Neuronal stem cell (in vitro differentiated cells): ENCODE measurements at regions not wholly inside any gene's neighbourhood (a gene's known extent, or its start where the extent isn't known, plus 50 kb on each side); places are given as distances from the start of the nearest gene placed in this dataset.

Source experiments
- DNase-seq: peaks from one replicate; pipeline ENCODE4 v3.0.0-alpha.2; 2013; ENCODE audit warnings: low spot score
- H2AFZ ChIP-seq: one replicate; pipeline ENCODE4 v1.6.1; 2013; ENCODE audit warnings: mild to moderate bottlenecking, low read length, inconsistent platforms
- H2AK5ac ChIP-seq: 2 replicates; pipeline ENCODE4 v1.6.1; 2013; ENCODE audit warnings: low read depth, mild to moderate bottlenecking, inconsistent platforms, low read length, moderate library complexity, mixed read lengths
- H2BK120ac ChIP-seq: 2 replicates; pipeline ENCODE4 v1.6.1; 2013; ENCODE audit warnings: low read depth, mild to moderate bottlenecking, inconsistent platforms, low read length, moderate library complexity, mixed read lengths
- H2BK12ac ChIP-seq: one replicate; pipeline ENCODE4 v1.6.1; 2013; ENCODE audit warnings: low read length, inconsistent platforms
- H2BK15ac ChIP-seq: 2 replicates; pipeline ENCODE4 v1.6.1; 2013; ENCODE audit warnings: mild to moderate bottlenecking, low read length, inconsistent platforms, mixed read lengths
- H2BK5ac ChIP-seq: one replicate; pipeline ENCODE4 v1.6.1; 2013; ENCODE audit warnings: inconsistent platforms, mild to moderate bottlenecking, low read length, moderate library complexity
- H3K14ac ChIP-seq: one replicate; pipeline ENCODE4 v1.6.1; 2013; ENCODE audit warnings: low read length, inconsistent platforms
- H3K18ac ChIP-seq: 2 replicates; pipeline ENCODE4 v1.6.1; 2013; ENCODE audit warnings: low read length, inconsistent platforms
- H3K23ac ChIP-seq: 2 replicates; pipeline ENCODE4 v1.6.1; 2013; ENCODE audit warnings: low read depth, mild to moderate bottlenecking, mixed read lengths, low read length, inconsistent platforms; ENCODE audit not compliant: poor library complexity
- H3K27ac ChIP-seq: replicated peaks from 3 replicates; pipeline ENCODE4 v1.5.1; 2013; ENCODE audit warnings: low read length, inconsistent platforms
- H3K27me3 ChIP-seq, 3 experiments: 2 replicates each; pipeline ENCODE4 v1.6.1; 2013; ENCODE audit warnings: low read length in 3 of 3, mild to moderate bottlenecking in 2 of 3, inconsistent platforms in 1 of 3, low read depth in 1 of 3, mixed read lengths in 1 of 3, moderate library complexity in 1 of 3; ENCODE audit not compliant: control insufficient read depth in 3 of 3, insufficient read depth in 3 of 3
- H3K36me3 ChIP-seq, 2 donors: replicated peaks in 1 of 2; 2 replicates each; pipeline ENCODE4 v1.6.1; 2013; ENCODE audit warnings: low read length in 2 of 2; ENCODE audit not compliant: control insufficient read depth in 2 of 2, insufficient read depth in 2 of 2
- H3K4ac ChIP-seq: 2 replicates; pipeline ENCODE4 v1.6.1; 2013; ENCODE audit warnings: inconsistent platforms, mild to moderate bottlenecking, low read length, moderate library complexity
- H3K4me1 ChIP-seq, 2 donors: 1 replicate in 1 of 2; 2 replicates in 1 of 2; pipeline ENCODE4 v1.6.1; 2013; ENCODE audit warnings: low read length in 2 of 2, low read depth in 1 of 2; ENCODE audit not compliant: control insufficient read depth in 2 of 2, insufficient read depth in 1 of 2
- H3K4me2 ChIP-seq: one replicate; pipeline ENCODE4 v1.6.1; 2013; ENCODE audit warnings: mild to moderate bottlenecking, low read length, inconsistent platforms; ENCODE audit not compliant: insufficient read depth, poor library complexity, severe bottlenecking
- H3K4me3 ChIP-seq, 2 donors: 2 replicates each; pipeline ENCODE4 v1.5.1; 2013; ENCODE audit warnings: low read length in 2 of 2, mild to moderate bottlenecking in 2 of 2, inconsistent platforms in 1 of 2, moderate library complexity in 1 of 2
- H3K79me1 ChIP-seq: one replicate; pipeline ENCODE4 v1.6.1; 2013; ENCODE audit warnings: low read depth, mild to moderate bottlenecking, inconsistent platforms, low read length, moderate library complexity
- H3K9ac ChIP-seq: one replicate; pipeline ENCODE4 v1.6.1; 2013; ENCODE audit warnings: mild to moderate bottlenecking, low read depth, low read length, inconsistent platforms; ENCODE audit not compliant: poor library complexity
- H3K9me3 ChIP-seq, 2 donors: replicated peaks in 1 of 2; 2 replicates each; pipeline versions ENCODE3 to v1.6.1; 2013; ENCODE audit warnings: low read length in 2 of 2, mild to moderate bottlenecking in 2 of 2, inconsistent platforms in 1 of 2, low read depth in 1 of 2, mixed read lengths in 1 of 2, moderate library complexity in 1 of 2; ENCODE audit not compliant: control insufficient read depth in 2 of 2, insufficient read depth in 1 of 2
- H4K8ac ChIP-seq: one replicate; pipeline ENCODE4 v1.6.1; 2013; ENCODE audit warnings: low read depth, mild to moderate bottlenecking, inconsistent platforms, low read length, moderate library complexity
- H4K91ac ChIP-seq: one replicate; pipeline ENCODE4 v1.6.1; 2013; ENCODE audit warnings: low read length, low read depth, mild to moderate bottlenecking, inconsistent platforms; ENCODE audit not compliant: poor library complexity
- WGBS, 2 donors: extraction: QIAGEN DNeasy Blood & Tissue Kit; methylation state at CpG; one replicate each; pipeline ENCODE4 v1.1.7; 2013; ENCODE audit warnings: missing lambda C conversion rate in 2 of 2, mixed read lengths in 1 of 2; ENCODE audit not compliant: insufficient read length in 2 of 2, insufficient replicate concordance in 1 of 2; ENCODE audit errors: extremely low coverage in 2 of 2; 5-methylcytosine and 5-hydroxymethylcytosine counted together

- no peak overlapping the region for H2AFZ ChIP-seq
- no peak overlapping the region for H2BK5ac ChIP-seq
- H2BK15ac ChIP-seq: no peak overlapping the region
- no peak overlapping the region for H3K14ac ChIP-seq
- no peak overlapping the region for H3K27ac ChIP-seq
- H3K18ac ChIP-seq: no peak overlapping the region
- no peak overlapping the region for H3K4me3 ChIP-seq
- no peak overlapping the region for H2BK120ac ChIP-seq
- no peak overlapping the region for H4K91ac ChIP-seq
- H3K4ac ChIP-seq: no peak overlapping the region
- no peak overlapping the region for H3K4me2 ChIP-seq
- H2BK12ac ChIP-seq: no peak overlapping the region
- no peak overlapping the region for H3K23ac ChIP-seq
- H2AK5ac ChIP-seq: no peak overlapping the region
- WGBS, 2 donors: no CpG with 5 or more reads among the region's 3 CpGs
- no peak overlapping the region for H4K8ac ChIP-seq
- peaks cover 0 to 32% (median 0%) of the 10 kb centered on the region in 3 experiments for H3K27me3 ChIP-seq
- no peaks in the 10 kb centered on the region for H3K9me3 ChIP-seq
- no peaks in the 10 kb centered on the region for H3K4me1 ChIP-seq
- H3K9ac ChIP-seq: no peak overlapping the region
- no peak for DNase-seq
- H3K36me3 ChIP-seq: no peaks in the 10 kb centered on the region
- no peaks in the 10 kb centered on the region for H3K79me1 ChIP-seq
Measured at GRCh38 chrX:52585892-52586291, 68.8 kb downstream of the SSX7 start.

GRCh38 chrX:52577464-52578173 lies 60.8 kb upstream of the XAGE1B start:
- Histone ChIP-seq H3K18ac (no peak overlapping the region), H4K8ac (no peak overlapping the region), H2BK120ac (no peak overlapping the region), H3K36me3 (no peaks in the 10 kb centered on the region), H3K79me1 (no peaks in the 10 kb centered on the region), H3K27ac (no peak overlapping the region), H3K9ac (no peak overlapping the region), H2AFZ (no peak overlapping the region), H3K4me2 (no peak overlapping the region), H3K14ac (no peak overlapping the region), H3K4me3 (no peak overlapping the region), H3K23ac (no peak overlapping the region), H3K4ac (no peak overlapping the region), H2BK15ac (no peak overlapping the region), H4K91ac (no peak overlapping the region), H2BK5ac (no peak overlapping the region), H2BK12ac (no peak overlapping the region), H3K27me3 (peaks cover 0 to 15% (median 0%) of the 10 kb centered on the region in 3 experiments), H2AK5ac (no peak overlapping the region), H3K4me1 (no peaks in the 10 kb centered on the region), H3K9me3 (no peaks in the 10 kb centered on the region)
- DNase-seq: no peak
- no CpG with 5 or more reads among the region's 15 CpGs for WGBS, 2 donors

- Histone ChIP-seq H3K36me3 (no peaks in the 10 kb centered on the region), H3K4me2 (no peak overlapping the region), H2BK5ac (no peak overlapping the region), H2BK15ac (no peak overlapping the region), H2BK12ac (no peak overlapping the region), H2AFZ (no peak overlapping the region), H3K9me3 (no peaks in the 10 kb centered on the region), H3K9ac (no peak overlapping the region), H3K4ac (no peak overlapping the region), H4K91ac (no peak overlapping the region), H3K4me3 (no peak overlapping the region), H2BK120ac (no peak overlapping the region), H2AK5ac (no peak overlapping the region), H3K4me1 (no peaks in the 10 kb centered on the region), H3K27ac (no peak overlapping the region), H3K27me3 (peaks cover 0 to 11% (median 0%) of the 10 kb centered on the region in 3 experiments), H3K14ac (no peak overlapping the region), H3K79me1 (no peaks in the 10 kb centered on the region), H4K8ac (no peak overlapping the region), H3K23ac (no peak overlapping the region), H3K18ac (no peak overlapping the region)
- no peak for DNase-seq
- no CpG with 5 or more reads among the region's 8 CpGs for WGBS, 2 donors
Measured at GRCh38 chrX:52576946-52577345, 60.1 kb upstream of the XAGE1B start.

GRCh38 chrX:52576474-52576873 lies 59.6 kb upstream of the XAGE1B start:
- no peak overlapping the region for H3K4me2 ChIP-seq
- no peak overlapping the region for H3K14ac ChIP-seq
- no peak overlapping the region for H2AK5ac ChIP-seq
- H3K4me3 ChIP-seq: no peak overlapping the region
- WGBS, 2 donors: no CpG with 5 or more reads among the region's 5 CpGs
- no peaks in the 10 kb centered on the region for H3K79me1 ChIP-seq
- no peak overlapping the region for H2AFZ ChIP-seq
- H3K4me1 ChIP-seq: no peaks in the 10 kb centered on the region
- H3K18ac ChIP-seq: no peak overlapping the region
- H3K9me3 ChIP-seq: no peaks in the 10 kb centered on the region
- H2BK15ac ChIP-seq: no peak overlapping the region
- DNase-seq: no peak
- H2BK5ac ChIP-seq: no peak overlapping the region
- no peak overlapping the region for H3K4ac ChIP-seq
- H3K27me3 ChIP-seq: peaks cover 0 to 11% (median 0%) of the 10 kb centered on the region in 3 experiments
- no peak overlapping the region for H2BK12ac ChIP-seq
- no peak overlapping the region for H4K8ac ChIP-seq
- H3K23ac ChIP-seq: no peak overlapping the region
- H4K91ac ChIP-seq: no peak overlapping the region
- no peak overlapping the region for H3K27ac ChIP-seq
- no peak overlapping the region for H2BK120ac ChIP-seq
- no peaks in the 10 kb centered on the region for H3K36me3 ChIP-seq
- no peak overlapping the region for H3K9ac ChIP-seq
